ENCODE measurements at regions not wholly inside any gene's neighbourhood (a gene's known extent, or its start where the extent isn't known, plus 50 kb on each side); places are given as distances from the start of the nearest gene placed in this dataset.

DNA sequence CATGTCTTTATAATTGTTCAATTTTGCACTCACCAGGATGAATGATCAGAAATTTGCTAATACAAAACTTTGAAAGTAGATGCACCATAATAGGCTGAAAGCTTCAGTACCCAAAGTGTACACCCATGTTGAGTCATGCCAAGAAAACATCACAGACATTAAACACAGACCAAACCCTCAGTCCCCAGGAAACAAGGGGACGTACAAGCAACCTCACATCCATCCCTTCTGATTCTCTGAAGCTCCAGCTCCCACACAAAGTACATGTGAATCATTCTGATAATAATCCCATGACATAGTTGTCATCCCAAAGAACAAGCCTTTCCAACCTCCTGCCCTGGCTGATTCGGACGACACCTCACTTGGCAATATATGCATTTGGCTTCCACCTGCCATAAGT, 183.8 kb downstream of the SNX19 start:
- intact Hi-C loops (cut with DNase I; ENCODE audit: low total_unique reads) (no loop called here), in situ Hi-C loops (cut with MboI; ENCODE audit: low pct_ligation_motif_present in 1 of 4, low pct_unique_long_range_greater_than_20kb in 1 of 4, low sequenced_read_pairs in 3 of 4) (no loop called here)
- TF ChIP-seq, protein P1, sequence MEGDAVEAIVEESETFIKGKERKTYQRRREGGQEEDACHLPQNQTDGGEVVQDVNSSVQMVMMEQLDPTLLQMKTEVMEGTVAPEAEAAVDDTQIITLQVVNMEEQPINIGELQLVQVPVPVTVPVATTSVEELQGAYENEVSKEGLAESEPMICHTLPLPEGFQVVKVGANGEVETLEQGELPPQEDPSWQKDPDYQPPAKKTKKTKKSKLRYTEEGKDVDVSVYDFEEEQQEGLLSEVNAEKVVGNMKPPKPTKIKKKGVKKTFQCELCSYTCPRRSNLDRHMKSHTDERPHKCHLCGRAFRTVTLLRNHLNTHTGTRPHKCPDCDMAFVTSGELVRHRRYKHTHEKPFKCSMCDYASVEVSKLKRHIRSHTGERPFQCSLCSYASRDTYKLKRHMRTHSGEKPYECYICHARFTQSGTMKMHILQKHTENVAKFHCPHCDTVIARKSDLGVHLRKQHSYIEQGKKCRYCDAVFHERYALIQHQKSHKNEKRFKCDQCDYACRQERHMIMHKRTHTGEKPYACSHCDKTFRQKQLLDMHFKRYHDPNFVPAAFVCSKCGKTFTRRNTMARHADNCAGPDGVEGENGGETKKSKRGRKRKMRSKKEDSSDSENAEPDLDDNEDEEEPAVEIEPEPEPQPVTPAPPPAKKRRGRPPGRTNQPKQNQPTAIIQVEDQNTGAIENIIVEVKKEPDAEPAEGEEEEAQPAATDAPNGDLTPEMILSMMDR (IDR thresholded peaks at IDR 0.05) = no peak
- no peak for TF ChIP-seq POLR2AphosphoS5 (IDR thresholded peaks at IDR 0.05)
- no peak for TF ChIP-seq EP300 (IDR thresholded peaks at IDR 0.05; ENCODE audit: low read depth)
- no peak for TF ChIP-seq POLR2A (IDR thresholded peaks at IDR 0.05)
- H3K4me3 ChIP-seq = no peak overlapping the region
- H3K36me3 ChIP-seq = no peaks in the 10 kb centered on the region
- H3K27me3 ChIP-seq = no peaks in the 10 kb centered on the region
- no peaks in the 10 kb centered on the region for H3K4me1 ChIP-seq
- H3K9me3 ChIP-seq = peaks cover 0 to 6% of the 10 kb centered on the region in 2 donors
- 89% methylated on average over 3 of the region's 3 CpGs; no CpG with 5 or more reads in 1 of the 2 donors for WGBS, 2 donors (ENCODE audit: low coverage in 1 of 2)
- H3K27ac ChIP-seq = no peak overlapping the region
- DNase-seq = no peak

DNA sequence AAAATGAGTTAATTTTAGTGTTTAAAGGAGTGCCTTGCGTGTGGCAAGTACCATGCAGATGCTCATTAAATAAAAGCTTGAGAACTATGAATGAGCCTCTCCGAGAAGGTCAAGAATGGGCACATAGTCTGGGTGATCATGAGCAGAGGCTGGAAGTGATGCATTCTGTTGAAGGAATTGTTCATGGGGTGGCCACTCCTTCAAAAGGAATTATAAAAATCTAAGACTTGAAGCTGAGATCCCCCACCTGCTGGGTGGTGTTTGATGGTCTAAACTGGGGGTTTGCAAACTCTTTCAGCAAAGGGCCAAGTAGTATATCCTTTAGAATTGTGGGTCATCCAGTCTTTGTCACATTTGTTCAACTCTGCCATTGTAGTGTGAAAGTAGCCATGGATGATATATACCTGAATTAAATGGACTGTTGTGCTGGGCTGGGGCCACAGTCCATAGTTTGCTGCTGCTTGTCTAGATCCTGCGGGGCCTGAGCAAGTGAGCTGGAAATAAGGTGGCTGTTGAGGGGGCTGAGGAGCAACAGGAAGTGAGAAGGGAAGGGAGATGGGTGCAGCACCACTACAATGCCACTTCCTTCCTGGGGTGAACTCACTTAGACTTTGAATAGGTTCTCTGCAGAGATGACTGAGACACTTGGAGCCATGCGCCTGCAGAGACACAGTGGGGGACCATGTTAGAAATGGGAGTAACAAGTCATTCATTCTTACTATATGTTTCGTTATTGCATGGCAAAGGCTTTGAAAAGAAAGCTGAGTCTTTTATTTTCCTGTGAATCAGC, 179.0 kb downstream of the SNX19 start:
- Histone ChIP-seq H3K27ac (no peak overlapping the region), H3K27me3 (no peaks in the 10 kb centered on the region), H3K9me3 (peaks cover 18% of the 10 kb centered on the region in 2 donors), H3K4me1 (peaks cover 0 to 9% (median 0%) of the 10 kb centered on the region in 4 donors), H3K4me3 (no peak overlapping the region), H3K36me3 (no peaks in the 10 kb centered on the region)
- in situ Hi-C loops (cut with MboI; ENCODE audit: low pct_ligation_motif_present in 1 of 4, low pct_unique_long_range_greater_than_20kb in 1 of 4, low sequenced_read_pairs in 3 of 4) (no loop called here), intact Hi-C loops (cut with DNase I; ENCODE audit: low total_unique reads) (no loop called here)
- TF ChIP-seq, protein P1 (IDR thresholded peaks at IDR 0.05) = no peak
- TF ChIP-seq EP300 (IDR thresholded peaks at IDR 0.05; ENCODE audit: low read depth) = no peak
- no peak for TF ChIP-seq POLR2A (IDR thresholded peaks at IDR 0.05)
- no peak for DNase-seq
- 83 to 91% methylated on average over 2 to 5 of the region's 5 CpGs for WGBS, 2 donors (ENCODE audit: low coverage in 1 of 2)

DNA sequence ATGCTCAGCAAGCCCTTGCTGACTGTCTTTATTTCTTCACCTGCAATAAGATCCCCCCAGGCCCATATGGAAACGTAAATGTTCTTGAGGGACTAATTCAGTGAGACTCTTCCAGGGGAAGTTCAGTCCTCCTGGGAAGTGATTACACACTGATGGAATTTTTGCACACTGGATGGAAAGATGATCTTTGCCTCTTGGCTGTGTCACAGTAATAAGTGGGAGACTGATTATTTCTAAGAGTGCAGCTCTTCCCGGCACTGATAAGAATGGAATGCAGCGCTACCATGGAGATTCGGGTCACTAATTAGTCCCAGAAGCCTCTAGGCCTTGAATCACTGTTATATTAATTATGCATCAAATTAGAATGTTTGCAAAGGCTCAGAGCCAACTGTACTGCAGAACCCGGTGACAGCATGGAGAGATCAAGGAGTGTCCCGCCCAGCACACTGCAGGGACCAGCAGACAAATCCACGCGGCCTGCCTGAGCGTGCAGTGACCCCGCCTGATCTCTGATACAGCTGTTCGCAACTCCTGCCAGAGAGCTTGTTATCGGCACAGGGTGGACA, 178.3 kb downstream of the SNX19 start:
- Histone ChIP-seq H3K4me3 (no peak overlapping the region), H3K9me3 (peaks cover 18% of the 10 kb centered on the region in 2 donors), H3K4me1 (peaks cover 0 to 9% (median 0%) of the 10 kb centered on the region in 4 donors), H3K27me3 (no peaks in the 10 kb centered on the region), H3K27ac (no peak overlapping the region), H3K36me3 (no peaks in the 10 kb centered on the region)
- WGBS, 2 donors (ENCODE audit: low coverage in 1 of 2) = 50 to 59% methylated on average over 2 to 12 of the region's 12 CpGs
- DNase-seq = no peak
- intact Hi-C loops (cut with DNase I; ENCODE audit: low total_unique reads) = no loop called here
- TF ChIP-seq POLR2A (IDR thresholded peaks at IDR 0.05) = no peak
- no peak for TF ChIP-seq POLR2AphosphoS5 (IDR thresholded peaks at IDR 0.05)
- TF ChIP-seq, protein P1 (IDR thresholded peaks at IDR 0.05) = no peak
- in situ Hi-C loops (cut with MboI; ENCODE audit: low pct_ligation_motif_present in 1 of 4, low pct_unique_long_range_greater_than_20kb in 1 of 4, low sequenced_read_pairs in 3 of 4) = no loop called here

DNA sequence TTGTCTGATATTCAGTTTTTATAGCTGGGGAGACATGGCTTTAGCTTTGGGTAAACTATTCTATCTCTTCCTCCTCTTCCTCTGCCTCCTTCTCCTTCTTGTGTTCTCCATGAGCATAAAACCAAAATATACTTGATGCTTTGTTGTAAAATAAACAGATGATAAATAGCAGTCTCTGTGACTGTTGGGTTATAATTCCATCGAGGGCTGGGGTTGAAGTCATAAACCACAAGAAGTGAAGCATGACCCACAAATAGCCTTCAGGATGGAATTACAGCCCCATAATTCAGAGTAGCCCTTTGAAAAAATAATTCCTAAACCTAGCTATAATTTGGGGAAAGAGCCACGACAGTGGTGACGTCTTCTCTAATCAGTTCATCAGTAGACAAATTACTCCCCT, 177.7 kb downstream of the SNX19 start:
- intact Hi-C loops (cut with DNase I; ENCODE audit: low total_unique reads) (no loop called here), in situ Hi-C loops (cut with MboI; ENCODE audit: low pct_ligation_motif_present in 1 of 4, low pct_unique_long_range_greater_than_20kb in 1 of 4, low sequenced_read_pairs in 3 of 4) (no loop called here)
- Histone ChIP-seq H3K27me3 (no peaks in the 10 kb centered on the region), H3K36me3 (no peaks in the 10 kb centered on the region), H3K27ac (no peak overlapping the region), H3K9me3 (peaks cover 18% of the 10 kb centered on the region in 2 donors), H3K4me1 (peaks cover 0 to 9% (median 0%) of the 10 kb centered on the region in 4 donors), H3K4me3 (no peak overlapping the region)
- WGBS, 2 donors (ENCODE audit: low coverage in 1 of 2) = 54 to 69% methylated on average over 3 of the region's 3 CpGs
- DNase-seq = no peak
- no peak for TF ChIP-seq EP300 (IDR thresholded peaks at IDR 0.05; ENCODE audit: low read depth)
- TF ChIP-seq, protein P1 (IDR thresholded peaks at IDR 0.05) = no peak
- no peak for TF ChIP-seq POLR2AphosphoS5 (IDR thresholded peaks at IDR 0.05)
- no peak for TF ChIP-seq POLR2A (IDR thresholded peaks at IDR 0.05)

Measured in transverse colon (tissue), 4 donors.